GM21515 (cell line): ENCODE measurements at regions not wholly inside any gene's neighbourhood (a gene's known extent, or its start where the extent isn't known, plus 50 kb on each side); places are given as distances from the start of the nearest gene placed in this dataset.

Source experiments
- ATAC-seq: cut with Tn5 transposase; IDR thresholded peaks from one replicate; pipeline ENCODE4 v1.9.1; 2021; ENCODE audit not compliant: unreplicated experiment

DNA sequence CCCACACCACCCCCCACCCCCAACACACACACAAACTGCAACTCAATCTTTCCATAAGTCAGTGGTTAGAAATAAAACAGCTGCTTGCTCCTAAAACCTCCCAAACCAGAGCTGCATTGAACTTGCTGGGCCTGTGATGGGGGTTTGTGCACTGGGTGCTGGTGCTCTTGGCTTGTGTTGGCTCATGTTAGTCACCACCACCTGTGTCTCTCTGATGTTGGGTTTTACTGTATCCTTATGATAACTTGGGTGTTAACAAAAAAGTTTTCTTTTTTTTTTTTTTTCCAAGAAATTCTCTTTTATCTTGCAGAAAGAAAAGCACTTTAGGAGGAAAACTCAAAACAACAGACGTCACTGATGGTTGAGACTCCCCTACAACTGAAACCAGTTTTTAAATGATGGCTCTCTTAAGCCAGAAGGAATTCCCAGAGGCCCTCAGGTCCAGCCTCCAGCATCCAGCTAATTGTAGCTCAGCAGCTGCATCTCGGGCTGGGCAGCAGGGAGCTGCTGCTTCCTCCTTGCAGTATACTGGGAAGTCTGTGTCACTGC, 79.9 kb upstream of the DRD2 start:
- ATAC-seq, result no peak

DNA sequence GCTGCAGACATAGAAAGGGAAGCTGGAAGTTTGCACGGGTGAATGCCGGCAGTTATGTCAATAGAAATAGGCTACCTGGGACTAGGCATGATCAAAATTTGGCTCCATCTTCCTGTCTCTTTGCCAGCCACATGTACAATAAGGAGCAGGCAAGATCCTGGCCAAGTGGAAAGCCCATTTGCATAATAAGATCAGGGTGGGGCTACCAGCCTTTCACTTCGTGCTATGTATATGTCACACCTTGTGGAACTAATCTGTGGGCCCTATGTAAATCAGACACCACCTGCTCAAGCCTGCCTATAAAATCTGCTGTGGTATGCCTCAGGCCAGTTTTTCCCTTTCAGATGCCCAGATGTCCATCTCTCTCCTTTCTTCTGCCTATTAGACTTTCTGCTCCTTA, 79.3 kb upstream of the DRD2 start:
- no peak for ATAC-seq

DNA sequence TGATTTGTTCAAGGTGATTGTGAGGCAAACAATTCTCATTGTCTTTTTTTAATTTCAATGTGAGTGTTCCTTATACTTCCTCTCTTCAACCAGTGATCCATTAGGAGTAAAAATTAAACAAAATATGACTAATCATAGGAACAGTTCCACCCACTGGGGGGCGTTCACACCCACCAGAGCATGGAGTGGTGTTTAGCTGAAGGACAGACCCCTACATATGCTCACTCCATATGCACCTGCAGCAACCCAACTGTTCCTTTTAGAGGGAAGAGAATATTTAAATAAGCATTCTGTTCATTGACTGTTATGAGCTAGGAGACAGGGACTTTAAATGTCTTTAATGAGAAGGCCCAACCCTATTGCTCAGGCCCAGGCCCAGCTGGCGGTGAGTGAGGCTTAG, 78.7 kb upstream of the DRD2 start:
- no peak for ATAC-seq

DNA sequence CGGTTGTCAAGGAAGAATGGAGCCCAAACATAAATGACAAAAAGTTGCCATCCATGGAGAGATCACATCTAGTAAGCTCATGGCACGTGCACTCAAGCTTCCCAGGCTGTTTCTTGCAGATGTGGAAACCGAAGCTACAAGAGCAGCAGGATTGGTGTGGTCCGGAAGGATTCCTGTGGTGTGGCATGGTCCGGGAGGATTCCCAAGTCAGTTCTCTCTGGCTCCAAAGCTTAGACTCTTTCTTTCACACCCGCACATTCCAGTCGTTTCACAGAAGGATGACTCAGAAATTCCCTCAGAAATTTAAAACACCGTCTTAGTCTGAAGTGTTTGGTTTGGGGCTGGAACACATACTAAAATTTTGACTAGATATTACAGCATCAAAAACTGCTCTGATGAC, 78.0 kb upstream of the DRD2 start:
- no peak for ATAC-seq

DNA sequence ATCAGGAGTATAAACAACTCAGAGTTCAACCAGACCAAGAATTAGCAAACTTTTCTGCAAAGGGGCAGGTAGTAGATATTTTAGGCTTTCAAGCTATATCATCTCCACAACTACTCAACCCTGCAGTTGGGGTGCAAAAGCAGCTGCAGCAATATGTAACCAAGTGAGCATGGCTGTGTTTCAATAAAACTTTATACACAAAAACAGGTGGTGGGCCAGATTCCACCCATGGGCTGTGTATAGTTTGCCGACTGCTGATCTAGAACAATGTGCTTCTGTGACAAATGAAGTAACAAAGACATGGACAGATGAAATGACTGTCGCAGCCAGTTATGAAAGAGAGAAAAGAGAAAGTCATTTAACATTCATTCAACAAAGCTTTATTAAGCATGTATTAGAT, 77.1 kb upstream of the DRD2 start:
- ATAC-seq, result no peak

DNA sequence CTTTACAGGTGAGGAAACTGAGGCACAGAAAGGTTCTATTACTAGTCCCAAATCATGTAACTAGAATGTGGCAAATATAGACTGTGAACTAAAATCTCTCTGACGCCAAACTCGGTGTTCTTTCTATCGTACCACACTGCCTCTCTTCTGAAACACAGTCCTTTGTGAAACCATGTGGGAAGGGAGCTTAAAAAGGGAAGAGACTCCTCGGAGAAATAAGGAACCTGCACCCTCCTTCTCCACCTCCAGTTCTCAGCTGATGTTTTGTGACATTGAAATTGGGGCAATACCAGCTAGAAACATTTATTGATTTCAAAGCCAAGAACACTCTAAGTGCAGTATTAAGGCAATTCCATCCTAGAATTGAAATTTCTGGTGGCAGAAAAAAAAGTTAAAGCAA, 76.4 kb upstream of the DRD2 start:
- ATAC-seq, result no peak

DNA sequence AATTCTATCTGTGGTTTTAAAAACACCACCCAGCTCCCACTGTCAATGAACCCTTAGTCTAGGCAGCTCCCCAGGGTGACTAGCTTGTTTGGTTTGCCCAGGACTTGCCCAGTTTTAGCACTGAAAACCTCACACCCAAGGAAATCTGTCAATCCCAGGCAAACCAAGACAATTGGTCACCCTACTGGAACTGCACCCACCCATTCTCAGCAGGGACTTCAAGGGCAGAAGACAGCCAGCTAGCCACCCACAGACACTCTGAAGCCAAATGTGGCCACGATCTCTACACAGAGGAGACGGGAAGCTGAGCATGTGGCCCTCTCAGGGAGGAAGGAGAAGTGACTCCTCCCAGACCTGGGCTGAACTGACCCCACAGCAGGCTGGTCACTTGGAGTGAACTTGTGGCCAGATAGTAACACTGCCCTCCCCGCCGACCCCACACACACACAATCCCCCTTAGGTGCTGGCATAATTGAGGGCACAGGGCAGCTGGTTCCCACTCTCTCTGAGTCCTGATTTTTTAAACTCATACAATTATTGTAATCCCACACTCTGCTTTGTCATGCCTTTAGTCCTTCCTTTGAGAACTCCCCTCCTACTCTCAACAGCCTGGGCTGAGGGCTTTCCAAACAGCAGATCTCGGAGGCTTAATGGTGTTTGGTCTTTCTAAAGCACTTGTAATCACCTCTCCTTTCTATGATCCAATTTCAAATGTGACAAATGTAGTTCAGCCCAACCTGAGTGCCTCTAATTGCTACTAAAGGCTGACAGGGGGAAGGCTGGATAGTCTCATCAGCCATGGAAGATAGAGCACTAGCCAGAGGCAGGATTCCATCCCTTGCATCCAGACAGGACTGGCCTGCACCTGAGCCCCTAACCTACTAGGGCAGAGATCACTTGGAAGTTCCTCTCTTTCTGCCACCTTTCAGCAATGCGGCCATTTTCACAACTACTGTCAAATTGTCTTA, 74.7 kb upstream of the DRD2 start:
- no peak for ATAC-seq

DNA sequence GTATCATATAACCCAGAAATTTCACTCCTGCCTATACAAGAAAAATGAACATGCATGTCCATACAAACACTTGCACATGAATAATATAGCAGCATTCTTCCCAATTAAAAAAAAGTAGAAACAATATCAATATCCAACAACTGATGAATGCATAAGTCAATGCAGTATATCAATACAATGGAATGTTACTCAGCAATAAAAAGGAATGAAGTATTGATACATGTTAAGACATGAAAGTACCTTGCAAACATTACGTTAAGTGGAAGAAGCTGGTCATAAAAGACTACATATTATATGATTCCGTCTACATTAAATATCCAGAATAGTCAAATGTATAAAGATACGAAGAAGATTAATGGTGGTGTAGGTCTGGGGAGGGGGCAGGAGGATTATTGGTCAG, 73.9 kb upstream of the DRD2 start:
- no peak for ATAC-seq

DNA sequence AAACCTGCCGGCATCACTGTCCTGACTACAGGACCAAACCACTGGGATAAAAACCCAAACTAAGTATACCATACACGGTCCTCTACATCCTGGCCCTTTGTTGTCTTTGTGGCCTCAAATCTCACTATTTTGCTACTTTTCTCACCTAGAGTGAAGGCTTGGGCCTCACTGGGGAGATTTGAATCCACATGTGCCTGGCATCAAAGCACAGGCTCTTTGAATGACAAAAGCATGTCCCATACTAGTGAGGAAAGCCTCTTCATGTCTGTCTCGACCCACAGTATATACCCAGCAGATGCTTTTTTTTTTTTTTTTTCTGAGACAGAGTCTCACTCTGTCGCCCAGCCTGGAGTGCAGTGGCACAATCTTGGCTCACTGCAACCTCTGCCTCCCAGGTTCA, 72.5 kb upstream of the DRD2 start:
- no peak for ATAC-seq

DNA sequence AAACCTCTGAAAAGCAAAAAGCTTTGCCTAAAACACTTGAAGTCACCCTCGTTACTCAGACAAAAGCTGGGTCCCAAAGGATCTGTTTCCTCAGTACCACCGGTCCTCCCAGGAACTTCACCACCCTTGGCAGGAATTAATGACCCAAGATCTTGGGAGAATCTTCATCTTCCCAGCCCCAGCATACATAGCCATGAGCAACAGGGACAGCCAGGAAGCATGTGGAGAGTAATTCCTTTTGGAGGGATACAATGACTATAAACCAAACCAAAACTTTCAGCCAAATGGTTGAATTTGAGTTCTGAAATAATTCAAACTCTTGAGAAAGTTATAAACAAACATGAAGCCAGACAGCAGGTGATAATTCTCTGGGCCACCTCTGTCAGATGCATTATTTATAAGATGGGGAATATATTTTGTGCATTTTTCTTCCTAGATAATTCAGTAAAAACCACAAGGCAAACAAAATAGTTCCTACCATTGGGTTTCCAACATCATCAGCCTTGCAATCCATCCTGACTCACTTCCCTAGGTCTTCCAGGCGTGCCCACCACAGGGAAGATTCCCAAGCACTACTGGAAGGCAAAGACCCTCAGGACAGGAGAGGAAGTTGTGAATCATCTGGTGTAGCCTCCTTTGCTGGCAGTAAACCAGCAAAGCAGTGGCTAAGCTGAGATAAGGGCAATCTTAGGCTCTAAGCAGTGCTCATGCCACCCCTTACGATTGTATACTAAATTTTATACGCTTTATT, 71.7 kb upstream of the DRD2 start:
- no peak for ATAC-seq

DNA sequence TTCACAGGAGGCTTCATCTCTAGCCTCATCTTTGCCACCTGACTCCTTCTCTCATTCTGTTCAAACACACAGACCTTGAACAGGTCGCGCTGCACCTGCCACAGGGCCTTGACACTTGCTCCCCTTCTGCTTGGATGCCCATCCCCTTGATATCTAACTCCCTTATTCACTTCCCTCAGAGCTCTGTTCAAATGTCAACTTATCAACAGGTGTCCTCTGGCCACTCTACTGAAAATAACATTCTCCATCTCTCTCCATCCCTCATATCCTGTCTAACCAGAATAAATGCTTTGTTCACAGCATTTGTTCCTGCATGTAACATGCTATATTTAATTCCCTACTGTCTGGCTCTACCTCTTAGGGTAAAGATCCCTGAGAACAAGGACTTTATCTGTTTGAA, 67.2 kb upstream of the DRD2 start:
- ATAC-seq, result no peak

DNA sequence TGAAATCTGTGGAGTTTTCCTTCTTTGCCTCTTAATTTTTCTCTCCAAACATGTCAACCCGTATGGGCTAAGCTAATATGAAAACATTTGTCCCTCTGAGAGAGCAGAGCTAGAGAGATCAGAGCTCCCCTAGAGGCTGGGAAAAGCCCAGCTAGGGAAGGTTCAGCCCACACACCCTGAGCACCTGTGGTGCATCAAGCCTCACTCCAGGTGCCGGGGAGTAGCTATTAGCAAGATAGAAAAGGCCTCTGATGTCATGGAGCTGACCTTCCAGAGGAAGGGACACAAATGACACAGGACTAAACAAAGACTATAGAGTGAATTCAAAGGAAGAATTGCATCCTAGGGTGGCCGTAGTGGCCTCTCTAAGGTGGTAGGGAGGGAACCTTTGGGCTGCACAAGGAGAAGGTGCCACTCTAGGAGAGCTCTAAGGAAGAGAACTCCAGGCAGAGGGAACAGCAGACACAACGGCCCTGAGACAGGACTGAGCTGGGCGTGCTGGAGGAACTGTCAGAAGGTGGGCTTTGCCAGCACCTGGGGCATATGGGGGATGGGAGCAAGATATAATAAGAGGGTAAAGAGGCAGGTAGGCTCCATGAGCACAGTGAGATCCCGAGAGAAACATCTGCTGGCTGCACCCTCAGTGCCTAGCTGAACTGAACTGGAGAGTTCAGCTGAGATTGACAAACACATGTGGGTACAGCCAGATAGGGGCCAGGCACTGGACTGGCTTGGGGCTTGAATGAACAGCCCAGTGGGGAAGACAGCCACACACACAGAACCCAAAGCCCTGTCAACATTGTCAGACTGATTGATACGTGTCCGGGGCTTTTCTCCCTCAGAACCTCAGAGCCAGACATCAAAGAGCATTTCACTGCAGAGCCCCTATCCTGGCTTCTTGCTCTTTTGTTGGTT, 65.5 kb upstream of the DRD2 start:
- no peak for ATAC-seq

DNA sequence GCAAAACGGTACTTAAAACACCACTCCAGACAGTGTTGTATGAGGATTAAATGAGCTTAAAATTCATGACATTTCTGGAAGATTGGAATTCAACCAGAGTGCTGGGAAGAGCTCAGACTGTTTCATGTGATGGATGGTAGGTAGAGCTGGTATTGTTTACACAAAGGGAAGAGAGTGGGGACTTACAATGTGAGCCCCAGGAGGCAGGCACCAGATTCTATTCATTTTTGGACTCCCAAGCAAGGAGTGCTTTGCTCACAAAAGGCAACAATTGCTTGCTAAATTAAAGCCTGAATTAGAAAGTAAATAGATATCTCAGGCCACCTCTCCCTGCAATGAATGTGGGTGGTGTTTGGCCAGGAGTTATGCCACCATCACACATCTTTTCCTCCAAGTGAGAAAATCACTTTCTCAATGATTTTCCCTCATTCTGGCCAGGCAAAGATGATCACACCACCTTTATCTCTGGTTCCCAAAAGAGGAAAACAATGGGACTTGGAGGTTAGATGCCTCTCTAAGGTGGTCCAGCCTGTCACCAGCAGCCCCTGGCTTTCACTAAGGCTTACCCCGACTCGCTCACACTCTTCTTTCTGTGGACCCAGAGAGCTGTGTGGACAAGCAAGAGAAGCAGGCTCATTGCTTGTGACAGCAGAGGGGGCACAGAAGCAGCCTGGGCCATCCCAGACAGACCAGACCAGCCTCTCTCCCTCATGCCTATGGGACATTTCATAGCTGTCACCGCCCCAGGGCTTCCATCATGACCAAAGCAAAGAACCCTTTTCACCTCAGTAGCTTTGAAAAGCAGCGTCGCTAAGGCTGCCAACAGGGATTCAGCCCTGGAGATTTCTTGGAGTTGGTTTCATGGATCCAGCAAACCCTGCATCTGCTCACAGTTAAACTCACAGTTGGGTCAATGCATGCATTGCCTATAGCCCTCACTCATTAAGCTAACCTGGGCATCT, 63.5 kb upstream of the DRD2 start:
- no peak for ATAC-seq

DNA sequence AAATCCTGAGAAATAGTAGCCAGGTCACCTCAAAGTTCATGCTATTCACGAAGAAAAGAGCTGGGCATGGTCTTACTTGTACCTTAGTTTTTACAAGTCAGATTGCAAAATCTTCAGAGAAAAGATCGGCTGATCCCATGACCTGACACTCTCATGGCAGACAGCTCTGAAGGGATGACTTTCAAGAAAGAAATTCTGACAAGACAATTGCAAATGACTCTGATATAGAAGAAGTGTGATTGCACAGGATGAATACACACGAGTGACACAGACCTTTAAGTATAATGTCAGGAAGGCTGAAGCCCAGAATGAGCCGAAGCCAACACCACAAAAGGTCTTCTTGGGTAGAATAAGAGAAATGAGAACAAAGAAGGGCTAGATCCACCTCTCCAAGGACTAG, 59.4 kb upstream of the DRD2 start:
- no peak for ATAC-seq

DNA sequence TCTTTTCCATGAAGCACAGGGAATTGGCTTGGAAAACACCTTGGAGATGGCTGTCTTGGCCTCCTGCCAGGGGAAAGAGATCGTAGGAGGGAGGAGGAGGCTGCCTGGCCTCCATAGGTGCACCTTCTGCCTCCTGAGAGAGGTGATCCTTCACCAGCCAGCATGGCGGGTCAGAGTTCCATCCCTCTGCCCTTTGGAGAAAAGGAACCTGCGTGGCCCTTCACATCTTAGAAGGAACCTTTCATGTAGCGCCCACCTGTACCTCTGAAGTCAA, 58.2 kb upstream of the DRD2 start:
- ATAC-seq, result no peak

DNA sequence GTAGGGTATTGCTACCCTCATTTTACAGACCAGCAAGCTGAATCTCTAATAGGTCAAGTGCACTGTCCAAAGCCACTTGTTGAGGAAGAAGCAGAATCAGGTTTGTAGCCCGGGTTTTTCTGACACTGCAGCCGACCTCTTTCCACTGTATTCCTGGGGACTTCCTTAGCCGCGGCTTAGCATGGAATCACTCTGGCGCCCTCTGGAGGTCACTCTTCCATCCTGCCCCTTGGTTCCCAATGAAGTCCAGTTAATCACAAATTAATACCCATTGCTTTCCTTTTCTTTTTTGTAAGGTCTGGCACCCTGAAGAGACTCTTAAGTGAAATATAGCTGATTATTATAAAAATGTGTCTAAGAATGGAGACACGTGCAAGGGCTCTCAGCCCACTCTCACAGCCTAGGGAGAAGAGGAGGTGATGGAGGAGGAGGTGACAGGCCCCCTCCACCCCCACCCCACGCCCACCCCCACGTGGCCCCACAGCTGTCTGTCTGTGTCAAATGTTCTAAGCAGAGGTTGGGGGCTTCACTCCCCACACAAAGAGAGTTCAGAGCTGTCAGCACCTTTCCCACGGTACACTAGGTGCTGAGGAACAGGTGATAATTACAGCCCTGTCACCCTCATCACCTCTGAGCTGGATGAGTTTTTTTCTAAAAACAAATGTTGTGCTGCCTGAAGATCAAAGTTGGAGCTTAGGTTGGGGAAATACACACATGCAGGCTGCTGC, 57.7 kb upstream of the DRD2 start:
- no peak for ATAC-seq

DNA sequence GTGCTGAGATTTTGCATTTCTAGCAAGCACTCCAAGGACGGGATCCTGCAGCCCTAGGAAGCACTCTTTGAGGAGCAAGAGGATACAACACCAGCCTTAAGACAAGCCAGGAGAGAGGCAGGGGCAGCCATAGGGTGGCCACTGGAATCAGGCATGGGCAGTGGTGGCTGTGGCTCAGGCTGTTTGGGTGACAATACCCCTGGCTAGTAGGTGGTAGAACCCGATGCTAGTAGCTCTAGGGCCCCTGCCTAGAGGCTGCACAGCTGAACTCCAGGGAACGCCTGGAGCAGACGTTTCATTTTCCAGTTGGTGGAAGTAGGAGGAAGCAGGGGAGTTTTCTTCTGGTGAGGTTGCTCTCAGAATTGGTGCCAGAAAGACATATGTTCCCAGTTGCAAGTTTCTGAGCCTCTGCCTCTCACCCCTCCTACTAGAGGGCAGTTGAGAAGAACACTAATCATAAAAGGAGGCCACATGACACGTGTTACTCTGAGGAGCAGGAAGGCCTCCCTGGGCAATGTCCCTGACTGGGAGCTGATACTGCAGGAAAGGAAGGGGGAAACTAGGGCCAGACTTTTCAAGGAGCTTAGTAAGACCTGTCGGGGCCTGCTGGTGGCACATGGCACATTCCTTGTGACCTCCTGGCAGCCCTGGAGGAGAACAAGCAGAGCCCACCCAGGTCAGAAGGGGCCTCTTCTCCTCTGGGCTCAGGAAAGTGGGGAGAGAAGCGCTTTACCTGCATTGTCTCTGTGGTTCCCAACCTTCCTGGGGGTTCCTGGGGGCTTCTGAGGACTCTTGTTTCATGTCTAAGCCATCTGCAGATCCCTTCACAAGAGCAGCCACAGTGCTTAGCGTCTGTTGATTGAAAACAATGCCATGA, 56.6 kb upstream of the DRD2 start:
- no peak for ATAC-seq

DNA sequence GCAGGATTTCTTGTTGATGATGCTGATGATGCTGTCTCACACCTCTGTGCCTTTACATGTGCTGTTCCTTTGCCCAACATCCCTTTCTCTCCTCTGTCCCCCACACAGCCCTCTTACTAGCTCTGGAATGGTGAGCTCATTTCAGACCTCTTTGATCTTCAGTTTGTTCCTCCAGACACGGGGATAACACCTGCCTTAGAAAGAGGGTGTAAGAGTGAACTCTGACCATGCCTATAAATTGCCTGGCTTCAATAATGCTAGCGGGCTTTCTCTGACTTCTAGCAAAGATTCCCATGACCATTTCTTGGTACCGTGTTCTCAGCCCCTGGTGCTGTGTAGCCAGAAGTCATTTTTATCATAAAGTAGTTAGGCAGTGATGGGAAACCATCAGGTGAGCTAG, 55.9 kb upstream of the DRD2 start:
- ATAC-seq, result no peak

DNA sequence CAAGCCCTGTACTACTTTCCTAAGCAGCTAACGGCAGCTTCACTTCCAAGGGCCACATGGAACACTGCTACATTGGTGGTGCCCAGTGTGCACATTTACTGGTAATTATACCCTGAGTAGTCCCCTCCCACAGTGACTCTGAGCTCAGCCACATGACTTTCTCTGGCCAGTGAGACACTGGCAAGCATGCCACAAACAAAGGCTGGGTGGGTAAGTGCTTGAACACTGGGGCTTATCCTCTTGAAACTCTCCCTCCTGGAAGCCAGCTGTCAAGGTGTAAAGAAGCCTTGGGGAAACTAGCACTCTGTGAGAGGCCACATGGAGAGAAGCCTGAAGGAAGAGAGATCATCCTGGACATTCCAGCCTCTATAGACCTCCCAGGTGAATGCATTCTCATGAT, 54.4 kb upstream of the DRD2 start:
- ATAC-seq, result no peak
